ENCODE measurements at regions not wholly inside any gene's neighbourhood (a gene's known extent, or its start where the extent isn't known, plus 50 kb on each side); places are given as distances from the start of the nearest gene placed in this dataset.

- TF ChIP-seq CTCF (IDR thresholded peaks at IDR 0.05; ENCODE audit: insufficient read depth, low read length, poor library complexity, severe bottlenecking) (no peak), EZH2phosphoT487 (conservative IDR thresholded peaks at IDR 0.05; ENCODE audit: low read length) (no peak)
These were observed 153.2 kb upstream of the THBS1 start for GRCh38 chr15:39427705-39428104.

All from SU-DHL-6 (cell line).